ENCODE measurements at regions not wholly inside any gene's neighbourhood (a gene's known extent, or its start where the extent isn't known, plus 50 kb on each side); places are given as distances from the start of the nearest gene placed in this dataset.

- no peak for TF ChIP-seq CTCF (IDR thresholded peaks at IDR 0.05)
- TF ChIP-seq POLR2A (IDR thresholded peaks at IDR 0.05): no peak
Measured at GRCh38 chr2:195338856-195339255, 318.2 kb upstream of the SLC39A10 start.

Measured in lower leg skin (tissue), 3 donors.